GM19372 (cell line): ENCODE measurements at regions not wholly inside any gene's neighbourhood (a gene's known extent, or its start where the extent isn't known, plus 50 kb on each side); places are given as distances from the start of the nearest gene placed in this dataset.
"Not testable (repeated sequence)": the region's sequence is repeated elsewhere in the genome, so short reads cannot be mapped to it uniquely, and the experiment has no call there.

Source experiments
- ATAC-seq: cut with Tn5 transposase; IDR thresholded peaks from one replicate; pipeline ENCODE4 v1.9.1; 2021; ENCODE audit warnings: mild to moderate bottlenecking, low read depth, moderate library complexity; ENCODE audit not compliant: unreplicated experiment

DNA sequence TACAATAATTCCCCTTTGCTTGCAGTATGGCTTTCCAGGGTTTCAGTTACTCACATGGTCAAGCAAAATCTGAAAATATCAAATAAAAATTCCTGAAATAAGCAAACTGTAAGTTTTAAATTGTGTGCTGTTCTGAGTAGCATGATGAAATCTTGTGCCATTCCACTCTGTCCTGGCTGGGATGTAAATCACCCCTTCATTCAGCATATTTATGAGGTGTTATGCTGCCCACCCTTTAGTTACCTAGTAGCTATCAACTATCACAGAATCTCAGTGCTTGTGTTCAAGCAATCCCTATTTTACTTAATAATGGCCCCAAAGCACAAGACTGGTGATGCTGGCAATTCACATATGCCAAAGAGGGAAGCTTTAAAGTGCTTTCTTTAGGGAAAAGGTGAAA, 867.7 kb upstream of the NRXN1 start:
- ATAC-seq: no peak

- ATAC-seq: not testable (repeated sequence)
Observed at GRCh38 chr2:51894584-51894983, 862.7 kb upstream of the NRXN1 start.

- ATAC-seq: no peak
Observed at GRCh38 chr2:51888120-51888519, 856.2 kb upstream of the NRXN1 start.

DNA sequence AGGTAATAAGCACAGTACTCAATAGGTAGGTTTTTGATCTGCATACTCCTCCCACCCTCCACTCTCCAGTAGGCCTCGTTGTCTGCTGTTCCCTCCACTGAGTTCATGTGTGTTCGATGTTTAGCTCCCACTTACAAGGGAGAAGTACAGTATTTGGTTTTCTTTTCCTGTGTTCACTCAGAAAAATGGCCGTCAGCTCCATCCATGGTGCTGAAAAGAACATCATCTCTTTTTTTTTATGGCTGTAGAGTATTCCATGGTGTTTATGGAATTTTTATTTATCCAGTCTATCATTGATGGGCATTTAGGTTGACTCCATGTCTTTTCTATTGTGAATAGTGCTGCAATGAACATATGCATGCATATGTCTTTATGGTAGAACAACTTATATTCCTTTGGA, 849.7 kb upstream of the NRXN1 start:
- ATAC-seq: no peak

GRCh38 chr2:51880153-51880552, 848.2 kb upstream of the NRXN1 start:
- ATAC-seq: no peak

GRCh38 chr2:51866361-51866760, 834.4 kb upstream of the NRXN1 start:
- ATAC-seq: no peak

- no peak for ATAC-seq
Observed at GRCh38 chr2:51859260-51859659, 827.3 kb upstream of the NRXN1 start.

DNA sequence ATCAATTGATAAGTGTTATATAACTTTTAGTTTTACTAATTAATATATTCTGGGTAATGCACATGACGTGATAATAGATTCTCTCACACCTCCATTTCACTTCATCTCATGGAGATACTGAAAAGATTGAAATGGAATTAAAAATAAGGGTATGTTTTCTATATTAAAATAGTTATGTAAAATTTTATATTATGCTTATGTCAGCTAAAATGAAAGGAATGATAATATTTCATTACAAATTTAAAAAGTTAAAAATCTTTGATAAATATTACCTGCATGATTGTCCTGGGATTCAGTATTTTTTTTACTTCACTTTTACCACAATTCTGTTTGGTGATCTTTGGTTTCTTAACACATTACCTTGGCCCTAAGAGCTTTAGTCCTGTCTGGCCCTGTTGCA, 823.8 kb upstream of the NRXN1 start:
- no peak for ATAC-seq

DNA sequence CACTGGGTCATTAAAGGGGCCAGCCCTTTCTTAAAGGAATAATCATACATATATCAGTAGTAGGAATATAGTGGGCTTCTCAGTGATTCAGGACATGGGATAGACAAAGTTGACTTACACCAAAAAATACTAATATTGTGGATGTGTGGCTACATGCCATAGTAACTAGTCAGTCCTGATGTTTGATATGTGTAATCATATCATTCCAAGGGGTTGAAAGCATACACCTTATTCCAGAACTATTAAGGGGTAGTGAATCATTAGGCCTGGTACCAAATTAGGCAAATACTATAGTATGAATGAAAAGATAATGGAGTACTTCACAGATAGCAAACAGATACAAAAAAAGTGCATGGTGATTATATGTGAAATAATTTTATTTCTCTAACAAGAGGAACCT, 814.9 kb upstream of the NRXN1 start:
- ATAC-seq: no peak

- no peak for ATAC-seq
Observed at GRCh38 chr2:51846018-51846417, 814.1 kb upstream of the NRXN1 start.

DNA sequence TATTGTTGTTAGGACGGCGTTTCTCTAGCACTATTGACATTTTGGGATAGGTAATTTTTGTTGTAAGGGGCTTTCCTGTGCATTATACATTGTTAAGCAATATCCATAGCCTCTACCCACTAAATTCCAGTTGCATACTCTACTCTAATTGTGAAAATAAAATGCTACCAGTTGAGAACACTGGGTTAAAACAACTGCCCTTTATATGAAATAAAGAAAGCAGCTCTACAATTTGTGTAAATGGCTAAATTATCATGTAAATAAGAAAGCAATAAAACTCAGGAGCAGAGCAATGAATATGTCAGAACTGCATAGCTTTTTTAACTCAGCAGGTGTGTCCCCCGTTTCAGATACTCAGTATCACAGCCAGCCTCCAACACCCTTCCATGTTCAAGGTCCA, 812.7 kb upstream of the NRXN1 start:
- ATAC-seq: no peak

DNA sequence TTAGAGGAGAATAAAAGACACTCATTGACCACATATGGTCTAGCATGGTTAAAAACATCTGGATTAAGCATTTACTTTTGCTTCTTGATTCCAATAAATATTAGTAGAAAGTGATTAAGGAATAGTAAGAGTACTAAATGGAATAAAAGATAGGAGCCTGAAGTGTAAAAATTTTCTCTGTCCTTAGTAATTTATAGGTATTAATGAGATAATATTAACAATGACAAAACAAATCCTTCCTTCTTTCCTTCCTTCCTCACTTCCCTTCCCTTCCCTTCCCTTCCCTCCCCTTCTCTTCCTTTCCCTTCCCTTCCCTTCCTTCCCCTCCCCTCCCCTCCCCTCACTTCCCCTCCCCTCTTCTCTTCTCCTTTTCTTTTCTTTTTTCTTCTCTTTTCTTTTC, 797.5 kb upstream of the NRXN1 start:
- no peak for ATAC-seq

DNA sequence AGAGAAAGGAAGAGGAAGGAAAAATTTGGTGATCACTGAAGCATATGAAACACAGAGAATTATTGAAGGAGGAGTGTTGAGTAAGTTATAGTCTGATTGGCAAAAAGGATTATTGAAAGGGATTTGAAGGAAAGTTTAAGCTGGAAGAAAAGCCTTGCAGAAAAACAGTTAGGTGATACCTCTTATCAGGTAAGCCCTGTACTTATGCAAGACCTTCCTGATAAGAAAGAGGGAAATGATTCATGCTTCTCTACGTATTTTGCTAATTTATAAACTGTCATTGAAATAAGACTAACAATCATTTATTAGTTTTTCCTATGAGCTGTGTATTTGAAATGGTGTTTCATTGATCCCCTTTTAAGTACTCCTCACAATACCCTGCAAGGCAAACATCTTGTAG, 793.9 kb upstream of the NRXN1 start:
- ATAC-seq: no peak

DNA sequence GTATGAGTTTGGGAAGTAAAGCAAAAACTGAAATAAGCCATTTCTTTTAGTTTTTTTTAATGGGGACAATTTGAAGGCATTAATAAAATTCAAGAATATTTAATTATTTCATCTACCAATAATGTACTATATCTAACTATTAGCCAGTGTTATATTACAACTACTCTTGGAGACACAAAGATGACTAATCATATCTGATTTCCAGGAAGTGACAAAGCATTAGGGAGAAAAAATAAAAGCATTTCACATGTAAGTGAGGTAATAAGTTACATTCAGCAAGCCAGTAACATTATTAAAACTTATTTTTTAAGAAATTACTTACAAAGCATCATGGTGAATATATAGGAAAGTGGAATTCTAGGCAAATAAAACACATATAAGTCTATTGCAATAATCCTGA, 781.3 kb upstream of the NRXN1 start:
- no peak for ATAC-seq

GRCh38 chr2:51812138-51812866, 780.4 kb upstream of the NRXN1 start:
- no peak for ATAC-seq

DNA sequence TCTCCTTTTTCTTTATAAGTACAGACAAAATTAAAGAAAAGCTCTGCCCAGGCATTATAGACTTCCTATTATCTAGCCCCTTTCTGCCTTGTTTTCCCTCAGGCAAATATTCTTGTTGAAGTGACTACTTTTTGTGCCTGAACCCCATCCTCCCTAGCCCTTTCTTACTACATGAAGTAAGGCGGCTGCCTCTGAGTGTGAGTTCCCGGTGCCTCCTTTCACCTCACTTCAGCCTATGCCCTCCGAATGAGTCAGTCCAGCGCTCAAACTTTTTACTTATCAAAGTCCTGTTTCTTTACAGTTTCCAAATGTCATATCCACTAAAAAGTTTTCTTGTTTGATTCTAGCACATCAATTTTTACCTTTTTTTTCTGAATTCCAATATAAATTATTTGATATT, 778.3 kb upstream of the NRXN1 start:
- no peak for ATAC-seq

- ATAC-seq: no peak
Observed at GRCh38 chr2:51807229-51807628, 775.3 kb upstream of the NRXN1 start.

GRCh38 chr2:51795248-51795888, 763.4 kb upstream of the NRXN1 start:
- ATAC-seq: no peak

- ATAC-seq: no peak
Observed at GRCh38 chr2:51791496-51791895, 759.6 kb upstream of the NRXN1 start.

- no peak for ATAC-seq
Observed at GRCh38 chr2:51790854-51791253, 758.9 kb upstream of the NRXN1 start.

DNA sequence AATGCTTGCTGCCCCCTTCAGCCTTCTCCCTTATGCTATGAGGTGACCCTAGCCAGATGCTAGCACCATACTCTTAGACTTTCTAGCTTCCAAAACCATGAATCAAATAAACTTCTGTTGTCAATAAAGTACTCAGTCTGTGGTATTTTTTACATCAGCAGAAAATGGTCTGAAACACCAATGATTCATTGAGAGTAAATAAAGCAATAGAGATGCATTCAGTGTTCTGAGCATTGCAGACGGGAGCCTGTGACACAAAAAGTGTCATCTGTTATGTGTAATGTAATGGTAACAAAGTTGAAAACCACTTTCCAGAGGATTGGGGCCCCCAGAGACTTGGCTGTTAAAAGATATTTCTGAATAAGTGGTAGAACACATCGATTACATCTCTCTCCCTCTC, 758.0 kb upstream of the NRXN1 start:
- ATAC-seq: no peak
